Neuron (in vitro differentiated cells): ENCODE measurements at regions not wholly inside any gene's neighbourhood (a gene's known extent, or its start where the extent isn't known, plus 50 kb on each side); places are given as distances from the start of the nearest gene placed in this dataset.
"Not testable (repeated sequence)": the region's sequence is repeated elsewhere in the genome, so short reads cannot be mapped to it uniquely, and the experiment has no call there.

Experiments
- H2AFZ ChIP-seq: one replicate; pipeline ENCODE4 v1.6.1; 2013; ENCODE audit warnings: low read depth, mild to moderate bottlenecking, inconsistent platforms, low read length, moderate library complexity
- H3K27me3 ChIP-seq: one replicate; pipeline ENCODE4 v1.6.1; 2013; ENCODE audit warnings: low read length; ENCODE audit not compliant: insufficient read depth
- H3K36me3 ChIP-seq: one replicate; pipeline ENCODE4 v1.6.1; 2013; ENCODE audit warnings: low read length; ENCODE audit not compliant: insufficient read depth
- H3K4me1 ChIP-seq: one replicate; pipeline ENCODE4 v1.6.1; 2013; ENCODE audit warnings: low read length; ENCODE audit not compliant: insufficient read depth
- H3K4me3 ChIP-seq: 2 replicates; pipeline ENCODE4 v1.5.1; 2013; ENCODE audit warnings: mild to moderate bottlenecking, low read length, moderate library complexity
- H3K9me3 ChIP-seq: one replicate; pipeline ENCODE4 v1.6.1; 2013; ENCODE audit warnings: low read length

- Histone ChIP-seq H3K9me3 (no peaks in the 10 kb centered on the region), H3K27me3 (no peaks in the 10 kb centered on the region), H3K4me3 (no peak overlapping the region), H2AFZ (no peak overlapping the region), H3K4me1 (no peaks in the 10 kb centered on the region), H3K36me3 (no peaks in the 10 kb centered on the region)
Measured at GRCh38 chr5:174571662-174572397, 152.6 kb upstream of the MSX2 start.

GRCh38 chr5:174572591-174572990, 151.8 kb upstream of the MSX2 start:
- no peaks in the 10 kb centered on the region for H3K27me3 ChIP-seq
- H3K9me3 ChIP-seq = no peaks in the 10 kb centered on the region
- no peak overlapping the region for H3K4me3 ChIP-seq
- no peaks in the 10 kb centered on the region for H3K36me3 ChIP-seq
- no peak overlapping the region for H2AFZ ChIP-seq
- H3K4me1 ChIP-seq = no peaks in the 10 kb centered on the region

GRCh38 chr5:174573221-174573994, 151.0 kb upstream of the MSX2 start:
- Histone ChIP-seq H3K4me3 (no peak overlapping the region), H3K36me3 (no peaks in the 10 kb centered on the region), H3K9me3 (no peaks in the 10 kb centered on the region), H3K4me1 (no peaks in the 10 kb centered on the region), H2AFZ (no peak overlapping the region), H3K27me3 (no peaks in the 10 kb centered on the region)

- H2AFZ ChIP-seq = no peak overlapping the region
- no peaks in the 10 kb centered on the region for H3K27me3 ChIP-seq
- no peaks in the 10 kb centered on the region for H3K4me1 ChIP-seq
- H3K36me3 ChIP-seq = no peaks in the 10 kb centered on the region
- no peaks in the 10 kb centered on the region for H3K9me3 ChIP-seq
- no peak overlapping the region for H3K4me3 ChIP-seq
Measured at GRCh38 chr5:174575043-174575442, 149.3 kb upstream of the MSX2 start.

GRCh38 chr5:174576042-174576441, 148.3 kb upstream of the MSX2 start:
- no peaks in the 10 kb centered on the region for H3K9me3 ChIP-seq
- H3K36me3 ChIP-seq = no peaks in the 10 kb centered on the region
- H3K4me1 ChIP-seq = no peaks in the 10 kb centered on the region
- H3K27me3 ChIP-seq = no peaks in the 10 kb centered on the region
- no peak overlapping the region for H3K4me3 ChIP-seq
- no peak overlapping the region for H2AFZ ChIP-seq

- Histone ChIP-seq H3K36me3 (no peaks in the 10 kb centered on the region), H3K27me3 (no peaks in the 10 kb centered on the region), H3K4me1 (no peaks in the 10 kb centered on the region), H3K9me3 (no peaks in the 10 kb centered on the region), H2AFZ (no peak overlapping the region), H3K4me3 (no peak overlapping the region)
Measured at GRCh38 chr5:174581479-174581878, 142.9 kb upstream of the MSX2 start.

- Histone ChIP-seq H3K27me3 (no peaks in the 10 kb centered on the region), H3K36me3 (no peaks in the 10 kb centered on the region), H3K9me3 (no peaks in the 10 kb centered on the region), H2AFZ (no peak overlapping the region), H3K4me3 (no peak overlapping the region), H3K4me1 (no peaks in the 10 kb centered on the region)
Measured at GRCh38 chr5:174581894-174582293, 142.5 kb upstream of the MSX2 start.

GRCh38 chr5:174583071-174583470, 141.3 kb upstream of the MSX2 start:
- no peaks in the 10 kb centered on the region for H3K9me3 ChIP-seq
- no peaks in the 10 kb centered on the region for H3K36me3 ChIP-seq
- H2AFZ ChIP-seq = no peak overlapping the region
- H3K4me3 ChIP-seq = no peak overlapping the region
- no peaks in the 10 kb centered on the region for H3K4me1 ChIP-seq
- no peaks in the 10 kb centered on the region for H3K27me3 ChIP-seq

GRCh38 chr5:174585472-174585871, 138.9 kb upstream of the MSX2 start:
- no peaks in the 10 kb centered on the region for H3K27me3 ChIP-seq
- no peaks in the 10 kb centered on the region for H3K36me3 ChIP-seq
- no peaks in the 10 kb centered on the region for H3K4me1 ChIP-seq
- H2AFZ ChIP-seq = no peak overlapping the region
- H3K4me3 ChIP-seq = no peak overlapping the region
- no peaks in the 10 kb centered on the region for H3K9me3 ChIP-seq

GRCh38 chr5:174586163-174586562, 138.2 kb upstream of the MSX2 start:
- not testable (repeated sequence) for H3K9me3 ChIP-seq, H2AFZ ChIP-seq, H3K27me3 ChIP-seq, H3K4me1 ChIP-seq, H3K4me3 ChIP-seq, H3K36me3 ChIP-seq

- Histone ChIP-seq H3K27me3 (no peaks in the 10 kb centered on the region), H3K4me1 (no peaks in the 10 kb centered on the region), H3K36me3 (no peaks in the 10 kb centered on the region), H3K9me3 (no peaks in the 10 kb centered on the region), H3K4me3 (no peak overlapping the region), H2AFZ (no peak overlapping the region)
Measured at GRCh38 chr5:174589011-174589410, 135.4 kb upstream of the MSX2 start.

GRCh38 chr5:174589599-174589998, 134.8 kb upstream of the MSX2 start:
- Histone ChIP-seq H3K36me3 (no peaks in the 10 kb centered on the region), H3K9me3 (no peaks in the 10 kb centered on the region), H2AFZ (no peak overlapping the region), H3K4me1 (no peaks in the 10 kb centered on the region), H3K4me3 (no peak overlapping the region), H3K27me3 (no peaks in the 10 kb centered on the region)

- Histone ChIP-seq H3K4me3 (no peak overlapping the region), H3K36me3 (no peaks in the 10 kb centered on the region), H2AFZ (no peak overlapping the region), H3K9me3 (no peaks in the 10 kb centered on the region), H3K4me1 (no peaks in the 10 kb centered on the region), H3K27me3 (no peaks in the 10 kb centered on the region)
Measured at GRCh38 chr5:174590820-174591219, 133.6 kb upstream of the MSX2 start.
